ENCODE measurements at regions not wholly inside any gene's neighbourhood (a gene's known extent, or its start where the extent isn't known, plus 50 kb on each side); places are given as distances from the start of the nearest gene placed in this dataset.
A peak's percentile ranks its signal among the peaks of the same experiment; 100 is the strongest.

DNA sequence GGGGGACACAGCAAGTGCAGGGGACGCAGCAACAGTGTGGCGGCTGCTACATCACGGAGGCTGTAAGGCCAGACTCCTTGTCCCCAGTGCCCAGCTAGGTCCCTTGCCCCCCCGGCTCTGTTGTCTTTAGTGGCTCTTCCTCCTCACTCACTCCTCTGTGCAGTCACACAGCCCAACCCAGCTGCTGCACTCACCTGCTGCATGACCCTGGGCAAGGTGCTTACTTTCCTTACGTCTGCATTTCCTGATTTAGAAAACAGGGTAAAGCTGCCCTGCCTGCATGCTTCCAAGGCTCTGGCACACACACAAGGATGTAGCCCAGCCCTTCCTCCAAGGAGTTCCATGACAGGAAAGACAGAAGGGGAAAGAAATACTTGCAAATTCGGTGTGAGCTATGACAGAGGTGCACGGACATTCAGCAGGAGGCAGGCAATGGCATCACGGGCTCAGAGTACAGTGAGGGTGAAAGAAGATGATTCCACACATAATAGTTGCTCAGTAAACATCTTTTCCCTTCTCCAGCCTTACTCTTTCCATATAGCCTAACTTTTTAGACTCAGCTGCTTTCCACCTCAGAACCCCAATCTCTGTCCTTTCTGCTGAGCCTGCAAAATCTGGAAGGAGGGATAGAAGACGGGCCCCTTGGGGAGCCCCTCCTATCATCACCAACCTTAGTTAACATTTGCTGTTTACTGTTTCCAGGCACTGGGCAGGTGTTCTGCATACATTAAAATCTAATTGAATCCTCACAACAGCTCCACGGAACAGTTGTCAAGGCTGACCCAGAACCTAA lies 150.9 kb downstream of the MRM1 start:
- DNase-seq (ENCODE audit: low read depth in 2 of 3, low spot score in 2 of 3): no peak

DNA sequence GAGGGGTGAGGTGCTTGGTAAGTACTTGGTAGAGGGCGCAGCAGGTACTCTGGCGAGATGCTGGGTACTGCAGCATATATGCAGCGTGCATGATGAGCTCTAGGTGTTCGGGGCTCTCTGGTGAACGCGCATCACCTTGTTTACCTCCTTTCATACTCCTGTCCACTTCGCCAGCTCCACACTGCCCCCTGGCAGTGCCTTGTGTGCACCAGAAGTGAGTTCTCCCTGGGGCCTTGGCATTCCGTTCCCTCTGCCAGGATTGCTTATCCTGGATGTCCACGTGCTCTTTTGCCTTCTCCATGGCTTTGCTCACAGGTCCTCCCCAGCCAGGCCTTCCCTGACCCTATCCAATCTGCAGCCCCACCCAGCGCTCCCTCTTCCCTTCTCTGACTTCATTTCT lies 154.2 kb downstream of the MRM1 start:
- DNase-seq (ENCODE audit: low read depth in 2 of 3, low spot score in 2 of 3): peak in 2 of 3 experiments; percentile 10 to 13

DNA sequence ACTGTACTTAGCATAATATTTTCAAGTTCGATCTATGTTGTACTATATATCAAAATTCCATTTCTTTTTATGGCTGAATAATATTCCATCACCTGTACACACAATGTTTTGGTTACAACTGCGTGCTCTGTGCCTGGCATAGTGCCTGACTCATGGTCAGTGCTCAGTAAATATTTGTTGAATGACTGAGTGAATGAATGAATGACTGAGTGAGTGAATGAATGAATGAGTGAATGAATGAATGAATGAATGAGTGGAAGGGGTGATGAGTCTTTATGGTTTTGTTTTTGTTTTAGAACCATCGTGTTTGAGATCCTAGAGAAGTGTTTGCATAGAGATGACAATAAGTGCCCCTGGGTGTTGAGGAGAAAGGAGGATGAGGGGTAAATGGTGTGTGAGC lies 155.3 kb downstream of the MRM1 start:
- no peak for DNase-seq (ENCODE audit: low read depth in 2 of 3, low spot score in 2 of 3)

DNA sequence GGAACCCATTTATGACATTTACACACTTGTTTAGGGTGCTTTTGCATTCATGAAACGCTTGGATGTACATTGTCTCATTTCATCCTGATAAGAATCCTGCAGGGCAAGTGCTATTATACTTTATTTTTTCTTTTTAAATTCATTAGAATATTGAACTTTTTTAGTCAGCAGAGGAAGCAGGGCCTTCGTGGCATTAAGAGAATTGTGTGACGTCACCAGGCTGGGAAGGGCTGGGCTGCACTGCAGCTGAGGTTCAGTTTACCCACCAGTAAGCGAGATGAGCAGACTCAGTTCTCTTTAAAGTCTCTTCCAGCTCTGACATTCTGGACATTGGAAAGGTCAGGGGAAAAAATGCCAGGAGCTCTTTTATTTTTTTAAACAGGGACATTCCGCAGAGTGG lies 159.0 kb downstream of the MRM1 start:
- no peak for DNase-seq (ENCODE audit: low read depth in 2 of 3, low spot score in 2 of 3)

DNA sequence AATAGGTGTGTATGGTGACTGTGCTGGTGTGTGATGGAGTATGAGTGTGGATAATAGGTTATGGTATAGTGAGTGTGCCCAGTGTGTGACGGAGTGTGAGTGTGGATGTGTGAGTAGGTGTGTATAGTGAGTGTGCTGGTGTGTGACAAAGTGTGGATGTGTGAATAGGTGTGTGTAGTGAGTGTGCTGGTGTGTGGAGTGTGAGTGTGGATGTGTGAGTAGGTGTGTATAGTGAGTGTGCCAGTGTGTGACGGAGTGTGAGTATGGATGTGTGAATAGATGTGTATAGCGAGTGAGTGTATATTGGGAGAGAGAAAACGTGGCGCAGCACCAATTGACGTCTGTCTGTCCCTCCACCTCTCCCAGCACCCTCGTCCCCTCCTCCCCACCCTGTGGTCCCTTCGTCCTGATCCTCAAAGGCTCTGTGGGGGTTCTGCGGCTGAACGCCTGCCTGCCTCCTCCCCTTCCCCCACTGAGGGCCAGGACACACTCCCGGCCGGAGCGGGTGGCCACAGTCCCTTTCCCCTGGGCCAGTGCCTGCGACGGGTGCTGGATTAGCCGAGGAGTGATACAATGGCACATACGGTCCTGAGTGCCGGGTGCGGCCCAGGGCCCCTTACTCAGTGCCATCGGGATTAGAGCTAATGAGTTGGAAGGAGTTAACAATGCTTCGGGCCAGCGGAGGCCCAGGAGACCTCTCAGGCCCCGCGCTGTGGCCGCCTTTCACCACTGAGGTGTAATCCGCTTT lies 160.0 kb downstream of the MRM1 start:
- no peak for DNase-seq (ENCODE audit: low read depth in 2 of 3, low spot score in 2 of 3)

DNA sequence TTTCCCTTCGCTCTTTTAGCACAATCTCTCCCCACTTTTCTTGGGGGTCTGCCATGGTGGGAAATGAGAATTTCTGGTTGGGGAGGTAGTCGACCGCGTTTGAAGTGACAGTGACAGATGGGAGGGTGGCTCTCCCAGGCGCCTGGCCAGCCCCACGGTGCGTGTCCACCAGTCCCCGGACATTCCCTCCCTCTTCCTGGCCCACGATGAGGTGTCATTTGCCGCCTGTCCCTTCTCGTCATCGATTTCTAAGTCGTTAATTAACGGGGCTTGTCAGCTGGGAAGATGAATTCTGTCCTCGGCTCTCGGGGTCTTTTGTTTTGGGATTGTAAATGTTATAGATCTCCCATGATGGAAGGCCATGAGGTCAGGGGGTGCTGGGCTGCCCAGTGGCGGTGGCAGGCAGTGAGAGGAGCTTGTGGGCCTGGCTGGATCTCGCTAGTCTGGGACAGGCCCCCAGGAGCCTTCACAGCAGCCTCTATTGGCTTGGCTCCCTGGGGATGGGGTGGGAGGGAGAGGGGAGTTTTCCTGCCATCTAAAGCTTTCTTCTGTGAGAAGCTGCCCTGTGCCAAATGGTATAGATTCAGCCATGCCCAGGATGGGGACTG lies 164.2 kb downstream of the MRM1 start:
- DNase-seq (ENCODE audit: low read depth in 2 of 3, low spot score in 2 of 3): no peak

DNA sequence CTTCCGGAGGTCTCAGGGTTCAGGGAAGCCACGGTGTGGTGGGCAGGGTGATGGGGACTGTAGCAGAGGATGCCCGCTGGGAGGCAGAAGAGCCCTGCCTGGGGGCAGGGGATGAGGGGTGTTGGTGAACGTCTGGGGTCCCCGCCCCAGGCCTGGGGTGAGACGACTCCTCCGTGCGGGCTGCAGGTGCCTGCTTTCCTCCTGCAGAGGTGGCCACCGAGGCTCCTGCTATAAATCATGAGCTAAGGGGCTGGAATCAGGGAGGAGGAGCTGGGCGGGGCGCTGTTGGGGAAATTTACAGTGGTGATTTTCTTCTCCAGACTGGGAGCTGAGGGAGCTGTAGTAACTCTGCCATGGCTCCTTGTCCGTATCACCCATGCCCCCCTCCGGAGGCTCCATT lies 167.0 kb downstream of the MRM1 start:
- no peak for DNase-seq (ENCODE audit: low read depth in 2 of 3, low spot score in 2 of 3)

DNA sequence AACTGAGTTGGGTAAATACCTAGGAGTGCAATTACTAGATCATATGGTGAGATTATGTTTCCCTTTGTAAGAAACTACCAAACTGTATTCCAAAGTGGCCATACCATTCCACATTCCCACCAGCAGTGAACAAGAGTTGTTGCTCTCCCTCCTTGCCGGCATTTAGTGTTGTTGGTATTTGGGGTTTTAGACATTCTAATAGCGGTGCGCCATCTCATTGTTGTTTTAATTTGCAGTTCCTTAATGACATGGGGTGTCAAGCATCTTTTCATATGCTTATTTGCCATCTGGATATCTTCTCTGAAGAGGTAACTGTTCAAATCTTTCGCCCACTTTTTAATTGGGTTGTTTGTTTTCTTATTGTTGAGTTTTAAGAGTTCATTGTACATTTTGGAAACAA lies 164.2 kb upstream of the LHX1 start:
- DNase-seq (ENCODE audit: low read depth in 2 of 3, low spot score in 2 of 3): no peak

DNA sequence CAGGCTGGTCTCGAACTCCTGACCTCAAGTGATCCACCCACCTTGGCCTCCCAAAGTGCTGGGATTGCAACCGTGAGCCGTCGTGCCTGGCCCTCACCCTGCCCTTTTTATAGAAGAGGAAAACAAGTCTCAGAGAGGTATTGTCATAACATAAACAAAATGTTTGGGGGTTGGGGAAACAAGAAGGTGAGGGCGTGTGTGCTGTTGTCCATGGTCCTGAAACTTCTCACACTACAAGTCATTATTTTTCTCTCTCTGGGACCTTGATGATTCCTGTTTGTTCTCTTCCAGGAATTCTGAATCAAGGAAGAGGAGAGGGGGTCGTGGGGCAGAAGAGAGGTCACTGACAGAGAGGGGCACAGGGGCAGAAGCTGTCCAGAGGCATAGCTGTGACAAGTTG lies 160.2 kb upstream of the LHX1 start:
- DNase-seq (ENCODE audit: low read depth in 2 of 3, low spot score in 2 of 3): no peak

DNA sequence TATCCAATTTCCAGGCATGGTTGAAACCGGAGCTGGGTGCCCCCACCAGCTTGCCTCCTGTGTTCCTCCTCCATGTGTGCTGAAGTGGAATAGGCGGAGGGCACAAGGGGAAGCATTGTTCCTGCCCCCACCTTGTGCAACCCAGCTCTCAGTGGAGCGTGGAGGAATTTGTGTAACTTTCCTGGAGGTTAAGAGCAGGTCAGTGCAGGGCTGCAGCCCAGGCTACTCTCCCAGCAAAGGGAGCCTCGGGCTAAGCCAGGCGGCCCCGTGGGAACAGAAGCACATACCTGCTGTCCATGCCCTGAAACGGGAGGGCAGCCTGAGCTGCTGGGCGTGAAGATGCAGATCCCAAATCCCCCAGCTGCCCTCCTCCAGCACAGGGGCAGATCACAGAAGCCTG lies 158.8 kb upstream of the LHX1 start:
- DNase-seq (ENCODE audit: low read depth in 2 of 3, low spot score in 2 of 3): no peak

DNA sequence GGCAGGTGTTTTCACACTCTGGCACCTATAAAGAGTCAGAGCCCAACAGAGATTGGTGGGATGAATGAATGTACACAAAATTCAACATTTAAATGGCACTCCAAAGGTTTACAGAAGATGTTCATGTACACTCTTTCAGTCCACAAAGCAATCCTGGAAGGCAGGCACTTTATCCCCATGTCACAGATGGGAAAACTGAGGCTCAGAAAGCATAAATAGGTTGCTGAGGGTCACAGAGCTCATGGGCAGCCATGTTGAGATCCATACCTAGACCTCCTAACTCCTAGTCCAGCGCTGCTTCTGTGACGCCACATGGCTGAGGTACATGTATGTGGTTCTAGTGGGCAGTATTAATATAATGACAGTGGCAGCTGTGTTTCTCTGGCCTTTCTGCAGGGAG lies 157.7 kb upstream of the LHX1 start:
- no peak for DNase-seq (ENCODE audit: low read depth in 2 of 3, low spot score in 2 of 3)

DNA sequence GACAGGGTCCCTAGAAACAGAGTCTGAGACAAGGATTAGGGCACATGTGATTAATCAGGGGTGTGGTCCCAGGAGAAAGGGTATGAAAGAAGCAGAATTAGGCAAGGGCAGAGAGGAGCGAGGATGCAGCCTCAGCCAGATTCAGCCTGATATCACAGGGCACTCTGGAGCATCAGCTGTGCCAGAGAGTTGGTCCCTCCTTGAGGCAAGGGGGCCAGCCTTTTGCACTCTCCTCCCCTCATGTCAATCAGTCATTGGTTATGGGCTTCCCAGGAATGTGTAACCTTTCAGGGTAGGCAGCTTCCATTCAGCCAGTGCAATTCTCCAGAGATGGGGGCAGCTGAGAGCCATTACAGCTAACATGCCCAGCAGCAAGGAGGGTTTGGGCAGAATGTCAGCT lies 152.6 kb upstream of the LHX1 start:
- DNase-seq (ENCODE audit: low read depth in 2 of 3, low spot score in 2 of 3): no peak

DNA sequence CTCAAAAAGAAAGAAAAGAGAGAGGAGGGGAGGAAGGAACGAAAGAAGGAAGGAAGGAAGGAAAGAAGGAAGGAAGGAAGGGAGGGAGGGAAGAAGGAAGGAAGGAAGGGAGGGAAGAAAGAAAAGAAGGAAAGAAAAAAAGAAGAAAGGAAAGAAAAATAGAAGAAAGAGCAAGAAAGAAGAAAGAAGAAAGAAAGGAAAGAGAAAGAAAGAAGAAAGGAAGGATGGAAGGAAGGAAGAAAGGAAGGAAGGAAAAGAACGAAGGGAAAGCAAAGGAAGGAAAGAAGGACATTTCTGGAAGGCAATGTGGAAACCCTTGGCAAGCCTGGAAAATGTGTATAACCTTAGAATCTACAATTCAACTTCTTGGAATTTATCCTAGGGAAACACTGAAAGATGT lies 150.4 kb upstream of the LHX1 start:
- DNase-seq (ENCODE audit: low read depth in 2 of 3, low spot score in 2 of 3): no peak

DNA sequence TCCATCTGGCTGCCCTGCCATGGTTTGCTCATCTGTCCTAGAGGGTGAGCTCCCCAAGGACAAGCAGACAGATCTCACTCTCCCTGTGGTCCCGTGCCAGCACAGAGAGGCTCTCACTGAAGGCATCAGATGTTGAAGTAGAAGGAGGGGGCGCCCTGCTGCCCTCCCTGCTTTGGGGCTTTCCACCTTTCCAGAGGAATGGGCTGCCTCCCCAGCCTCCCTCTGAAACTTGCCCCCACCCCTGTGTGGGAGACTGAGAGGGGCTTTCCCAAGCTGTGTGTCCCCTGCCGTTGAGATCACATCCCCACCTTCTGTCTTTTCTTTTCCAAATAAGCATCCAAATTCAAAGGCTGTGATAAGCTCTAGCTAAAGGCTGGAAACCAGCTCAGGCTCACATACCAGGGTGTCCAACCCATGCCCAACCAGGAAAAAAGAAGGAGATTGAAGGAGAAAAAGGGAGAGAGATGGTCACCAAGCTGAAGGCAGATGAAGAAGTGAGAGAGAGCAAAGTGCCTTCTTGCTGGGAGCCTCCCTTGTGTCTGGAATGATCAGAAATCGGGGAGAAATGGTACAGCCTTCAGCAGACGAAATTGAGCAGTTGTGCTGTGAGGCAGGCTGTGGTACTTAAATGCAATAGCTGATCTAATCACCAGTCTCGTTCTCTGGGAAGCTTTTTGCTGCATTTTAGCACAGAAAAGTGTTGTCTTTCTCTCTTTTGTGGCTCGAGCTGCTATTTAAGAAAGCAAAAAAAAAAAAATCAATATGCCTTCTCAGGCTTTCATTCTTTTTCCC lies 145.9 kb upstream of the LHX1 start:
- no peak for DNase-seq (ENCODE audit: low read depth in 2 of 3, low spot score in 2 of 3)

DNA sequence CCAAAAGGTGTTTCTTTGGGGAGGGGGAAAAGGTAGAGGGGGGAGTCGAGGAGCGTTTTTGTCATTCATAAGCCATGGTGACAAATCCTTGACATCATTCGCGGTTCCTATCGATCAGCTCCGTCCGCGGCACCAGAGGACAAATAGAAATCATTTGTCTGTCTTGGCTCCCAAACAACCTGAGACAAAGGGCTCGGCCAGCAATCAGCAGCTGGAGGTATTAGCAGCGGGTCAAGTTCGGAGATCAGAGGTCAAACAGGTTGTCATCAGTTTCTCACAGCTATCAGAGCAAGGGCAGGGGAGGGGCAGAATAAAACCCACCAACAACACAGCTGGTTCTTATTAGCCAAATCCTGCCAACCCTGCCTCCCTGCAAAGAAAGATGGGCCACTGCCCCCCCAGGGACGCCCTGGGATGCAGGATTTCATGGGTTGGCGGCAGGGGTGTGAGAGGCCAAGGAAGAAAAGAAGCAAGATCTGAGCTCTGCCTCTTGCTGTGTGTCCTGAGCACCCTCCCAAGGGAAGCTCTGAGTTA lies 145.3 kb upstream of the LHX1 start:
- DNase-seq (ENCODE audit: low read depth in 2 of 3, low spot score in 2 of 3): no peak

DNA sequence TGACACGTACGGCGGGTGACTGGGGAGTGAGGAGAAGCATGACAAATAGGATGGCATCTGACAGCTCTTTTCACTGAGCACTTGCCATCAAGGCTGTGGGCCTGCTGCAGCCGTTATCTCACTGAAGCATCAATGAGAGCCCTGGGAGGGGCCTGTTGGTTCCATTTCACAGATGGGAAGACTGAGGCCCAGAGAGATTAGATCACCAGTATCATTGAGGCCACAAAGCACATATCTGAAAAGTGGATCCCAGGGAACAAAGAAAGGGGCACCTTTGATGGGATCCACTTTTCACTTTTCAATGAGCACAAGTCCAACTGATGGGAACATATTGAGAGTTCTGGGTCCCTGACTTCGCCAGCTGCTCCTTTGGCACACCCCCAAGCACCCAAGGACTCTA lies 144.4 kb upstream of the LHX1 start:
- no peak for DNase-seq (ENCODE audit: low read depth in 2 of 3, low spot score in 2 of 3)

DNA sequence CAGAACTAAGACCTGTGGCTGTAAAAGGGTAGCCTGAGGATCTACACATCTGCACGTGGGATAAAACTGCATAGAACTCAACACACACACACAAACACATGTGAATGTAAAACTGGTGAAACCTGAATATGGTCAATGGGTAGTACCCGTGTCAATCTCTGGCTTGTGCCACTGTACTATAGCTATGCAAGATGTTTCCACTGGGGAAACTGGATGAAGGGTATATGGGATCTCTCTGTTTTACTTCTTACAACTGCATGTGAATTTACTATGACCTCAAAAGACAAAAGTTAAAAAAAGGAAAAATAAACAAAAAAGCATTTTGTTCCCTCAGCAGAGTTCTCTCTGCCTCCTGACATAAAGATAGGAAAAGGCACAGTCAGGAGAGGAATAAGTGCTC lies 143.3 kb upstream of the LHX1 start:
- DNase-seq (ENCODE audit: low read depth in 2 of 3, low spot score in 2 of 3): no peak

DNA sequence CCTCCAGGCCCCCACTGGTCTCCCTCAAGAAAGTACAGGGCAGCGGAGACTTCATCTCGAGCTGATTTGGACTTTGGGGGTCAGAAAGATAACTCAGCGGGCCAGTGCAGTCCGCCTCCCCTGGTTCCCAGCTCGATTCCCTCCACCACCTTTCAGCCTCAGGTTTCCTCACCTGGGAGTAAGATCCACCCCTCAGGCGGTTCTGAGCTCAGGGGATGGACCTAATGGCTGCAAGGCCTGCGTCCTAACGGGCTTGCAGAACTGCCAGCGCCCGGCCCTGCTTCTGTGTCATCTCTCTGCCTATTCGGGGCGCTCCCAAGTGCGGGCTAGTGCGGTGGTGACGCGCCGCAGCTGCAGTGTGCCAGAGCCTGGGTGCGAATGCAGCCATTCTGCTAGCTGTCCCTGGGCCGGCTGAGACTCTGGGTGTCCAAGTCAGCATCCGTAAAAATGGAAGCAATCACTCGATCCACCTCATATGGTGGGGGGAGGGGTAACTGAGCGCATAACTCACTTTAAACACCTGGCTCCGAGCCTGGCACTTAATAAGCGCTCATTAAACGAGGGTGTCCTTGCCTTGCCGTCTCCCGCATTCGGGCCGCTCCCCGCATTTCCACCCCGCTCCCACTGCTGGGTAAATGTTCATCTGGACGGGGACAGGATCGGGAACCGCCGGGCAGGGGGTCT lies 129.6 kb upstream of the LHX1 start:
- DNase-seq (ENCODE audit: low read depth in 2 of 3, low spot score in 2 of 3): no peak

DNA sequence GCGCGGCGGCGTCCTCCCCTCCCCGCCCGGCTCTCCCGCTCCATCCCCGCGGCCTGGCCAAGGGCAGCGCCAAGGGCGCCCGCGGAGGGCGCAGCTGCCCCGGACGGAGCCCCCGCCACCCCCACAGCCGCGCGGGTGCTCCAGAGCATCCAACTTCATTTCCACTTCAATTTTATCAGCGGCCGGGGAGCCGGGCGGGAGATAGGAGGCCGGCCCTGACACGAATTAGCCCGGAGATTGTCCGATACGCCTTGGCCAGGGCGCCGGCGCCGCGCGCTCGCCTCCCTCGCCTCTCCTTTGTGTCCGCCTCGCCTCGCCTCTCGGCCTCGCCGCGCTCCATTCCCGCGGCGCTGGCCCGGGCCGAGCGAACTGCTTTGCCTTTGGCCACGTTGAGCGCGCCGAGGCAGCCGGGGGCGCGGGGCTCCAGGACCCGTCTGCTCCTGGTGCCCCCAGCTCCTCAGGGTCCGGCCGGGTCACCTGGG lies 129.1 kb upstream of the LHX1 start:
- no peak for DNase-seq (ENCODE audit: low read depth in 2 of 3, low spot score in 2 of 3)

DNA sequence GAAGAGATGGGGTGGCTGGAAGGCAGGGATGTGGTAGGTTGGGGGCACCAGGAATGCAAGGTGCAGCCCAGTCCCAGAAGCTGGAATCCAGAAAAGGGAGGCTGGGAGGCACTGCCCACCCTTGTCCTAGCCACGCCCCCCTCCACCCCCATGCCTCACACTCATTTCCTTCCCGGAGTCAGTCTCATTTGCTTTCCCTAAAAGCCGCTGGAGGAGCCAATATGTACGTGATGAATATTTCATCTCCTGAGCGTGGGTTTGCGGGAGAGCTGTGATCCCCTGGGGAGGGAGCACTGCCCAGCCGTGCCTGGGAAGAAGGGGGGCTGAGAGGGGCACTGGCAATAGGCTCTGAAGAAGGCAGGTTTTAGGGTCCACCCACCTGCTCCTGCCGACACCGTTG lies 124.5 kb upstream of the LHX1 start:
- no peak for DNase-seq (ENCODE audit: low read depth in 2 of 3, low spot score in 2 of 3)

DNA sequence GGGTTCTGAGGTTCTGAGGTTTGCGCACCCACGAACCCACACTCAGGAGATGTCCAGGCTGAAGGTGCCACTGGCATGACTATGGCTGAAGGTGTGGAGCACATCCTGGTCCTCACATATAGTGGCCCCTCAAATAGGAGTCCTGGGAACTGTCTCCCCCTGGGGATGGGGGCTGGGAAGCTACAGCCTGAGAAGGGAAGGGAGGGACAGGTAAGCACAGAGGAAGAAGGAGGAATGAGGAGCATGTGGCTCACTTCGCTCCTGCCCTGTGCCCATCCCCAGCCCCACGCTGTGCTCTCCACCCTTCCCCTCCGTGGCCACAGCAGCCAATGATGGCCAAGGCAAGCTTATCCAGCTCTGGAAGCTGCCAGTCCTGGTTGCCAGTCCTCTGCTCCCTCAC lies 123.9 kb upstream of the LHX1 start:
- no peak for DNase-seq (ENCODE audit: low read depth in 2 of 3, low spot score in 2 of 3)

All from activated CD8-positive, alpha-beta memory T cell treated with anti-CD3 and anti-CD28 coated beads for 48 hours (primary cell).